ENCODE measurements at regions not wholly inside any gene's neighbourhood (a gene's known extent, or its start where the extent isn't known, plus 50 kb on each side); places are given as distances from the start of the nearest gene placed in this dataset.
A peak's percentile ranks its signal among the peaks of the same experiment; 100 is the strongest.

GRCh38 chr1:55695151-55695550 is 480.0 kb upstream of the USP24 start:
- no peak for DNase-seq

GRCh38 chr1:55694310-55694801 is 479.2 kb upstream of the USP24 start:
- DNase-seq = no peak

DNA sequence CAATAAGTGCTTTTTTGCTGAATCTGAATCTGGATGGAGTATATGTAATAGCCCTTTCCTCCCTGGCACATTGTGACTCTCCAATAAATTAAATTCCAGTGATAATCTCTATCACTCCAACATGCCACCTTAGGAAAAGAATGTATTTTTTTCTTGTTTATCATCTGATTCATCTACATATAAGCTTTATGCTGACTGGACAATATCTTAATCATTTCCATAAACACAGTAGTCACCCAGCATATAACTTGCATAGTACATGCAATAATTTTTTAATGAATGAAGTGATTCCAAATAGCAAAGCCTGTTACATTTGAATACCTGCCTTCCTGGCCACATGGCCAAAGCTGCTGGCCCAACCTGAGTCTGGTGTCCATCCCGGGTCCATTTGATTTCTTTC is 477.6 kb upstream of the USP24 start:
- DNase-seq = no peak

DNA sequence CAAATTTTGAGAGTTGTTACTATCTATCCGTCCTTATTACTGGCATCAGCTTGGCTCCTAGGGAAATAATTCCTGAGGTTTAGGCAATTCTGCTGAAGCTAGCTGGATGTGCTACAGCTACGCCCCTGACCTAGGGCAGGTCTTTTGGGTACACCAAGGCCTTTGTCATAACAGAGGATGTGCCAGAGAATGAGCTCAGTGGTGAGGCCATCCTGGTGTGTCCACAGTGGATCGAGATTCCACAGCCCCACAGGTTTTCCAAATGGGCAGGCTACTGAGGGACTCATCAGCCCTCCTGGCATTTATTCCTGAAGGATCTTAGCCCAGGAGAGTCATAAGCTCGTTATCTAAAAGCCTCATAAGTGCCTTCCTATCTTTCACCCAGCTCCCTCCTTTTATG is 475.2 kb upstream of the USP24 start:
- DNase-seq = no peak

DNA sequence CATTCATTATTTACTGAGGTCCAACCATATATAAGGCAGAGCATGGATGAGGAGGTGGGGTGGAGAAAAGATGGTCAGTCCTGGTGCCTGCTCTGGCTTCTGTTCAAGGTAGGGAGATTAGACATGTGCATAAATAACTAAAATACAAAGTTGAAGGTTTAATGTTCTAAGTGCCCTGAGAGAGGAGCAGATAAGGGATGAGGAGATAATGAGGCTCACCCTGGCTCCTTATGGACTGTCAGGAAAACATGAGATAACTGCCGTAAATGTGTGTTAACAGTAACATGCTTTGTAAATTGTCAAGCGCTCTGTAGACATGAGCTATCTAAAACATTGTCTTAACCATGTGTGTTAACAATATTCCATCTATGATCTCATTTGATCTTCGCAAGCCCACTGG is 474.6 kb upstream of the USP24 start:
- no peak for DNase-seq

DNA sequence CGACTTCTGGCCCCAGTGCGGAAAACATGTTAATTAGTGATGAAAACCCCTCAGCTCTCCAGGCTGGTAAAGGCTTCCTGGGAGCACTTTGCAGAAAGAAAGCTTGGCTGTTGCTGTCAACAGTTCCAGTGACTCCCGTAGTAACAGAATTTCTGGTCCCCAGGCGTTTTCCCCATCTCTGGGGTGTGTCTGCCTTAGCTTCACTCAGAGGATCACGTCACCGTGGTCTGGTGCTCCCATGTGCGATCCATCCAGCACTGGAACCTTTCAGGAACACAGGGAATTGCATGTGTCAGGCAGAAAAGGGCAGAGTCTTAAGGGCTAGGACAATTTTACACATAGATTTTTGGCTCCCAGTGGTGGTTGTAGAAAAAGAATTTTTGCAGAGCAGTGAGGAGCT is 470.4 kb upstream of the USP24 start:
- no peak for DNase-seq

DNA sequence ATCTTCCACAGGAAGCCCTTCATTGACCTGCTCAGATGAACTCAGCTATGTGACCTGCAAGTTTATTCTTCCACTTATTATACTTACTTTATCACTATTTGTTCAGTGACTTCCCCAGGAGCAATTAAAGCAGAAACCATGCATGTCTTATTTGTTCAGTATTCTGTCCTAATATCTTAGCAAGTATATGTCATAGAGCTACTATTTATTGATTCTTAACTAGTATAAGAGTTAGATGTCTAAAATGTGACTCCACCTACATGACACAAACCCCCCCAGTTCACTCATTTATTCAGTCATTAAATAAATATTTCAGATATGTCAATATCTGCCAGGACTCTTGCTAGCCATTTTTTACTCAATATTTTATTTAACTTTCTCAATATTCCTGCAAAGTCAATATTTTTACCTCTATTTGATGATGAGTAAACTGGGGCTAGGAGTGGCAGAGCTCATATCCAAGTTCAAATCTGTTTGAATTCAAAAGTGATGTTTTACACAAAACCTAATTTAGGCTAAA is 469.0 kb upstream of the USP24 start:
- DNase-seq = no peak

DNA sequence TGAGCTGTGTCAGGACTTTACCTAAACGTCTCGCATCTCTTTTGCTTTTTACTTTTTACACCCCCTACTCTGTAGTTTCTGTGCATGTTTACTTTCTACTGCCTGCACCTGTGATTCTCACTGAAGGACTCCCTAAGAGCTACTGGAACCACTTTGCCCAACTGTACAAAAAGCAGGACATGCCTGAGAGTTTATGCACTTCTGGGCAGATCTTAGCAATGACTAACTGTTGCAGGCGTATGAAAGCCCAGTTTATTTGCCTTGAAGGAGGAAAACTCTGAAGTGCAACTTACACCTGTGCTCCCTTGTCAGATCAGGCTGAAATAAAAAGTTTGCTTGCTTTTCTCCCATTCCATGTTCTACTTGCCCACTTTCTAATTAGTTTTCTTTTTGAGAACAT is 467.0 kb upstream of the USP24 start:
- DNase-seq = no peak

DNA sequence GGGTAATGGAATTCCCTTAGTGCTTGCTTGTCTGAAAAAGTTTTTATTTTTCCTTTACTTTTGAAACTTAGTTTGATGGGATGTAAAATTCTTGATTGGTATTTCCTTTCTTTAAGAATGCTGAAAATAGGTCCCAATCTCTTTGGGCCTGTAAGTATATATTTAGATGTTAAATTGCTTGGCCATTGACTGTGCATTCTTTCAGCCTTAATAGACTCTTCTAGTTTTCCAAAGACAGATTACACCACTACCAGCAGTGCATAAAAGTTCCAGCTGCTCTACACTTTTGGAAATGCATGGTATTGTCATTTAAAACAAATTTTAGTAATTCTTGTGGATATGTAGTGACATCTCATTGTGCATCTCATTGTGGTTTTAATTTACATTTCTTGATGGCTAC is 464.8 kb upstream of the USP24 start:
- no peak for DNase-seq

DNA sequence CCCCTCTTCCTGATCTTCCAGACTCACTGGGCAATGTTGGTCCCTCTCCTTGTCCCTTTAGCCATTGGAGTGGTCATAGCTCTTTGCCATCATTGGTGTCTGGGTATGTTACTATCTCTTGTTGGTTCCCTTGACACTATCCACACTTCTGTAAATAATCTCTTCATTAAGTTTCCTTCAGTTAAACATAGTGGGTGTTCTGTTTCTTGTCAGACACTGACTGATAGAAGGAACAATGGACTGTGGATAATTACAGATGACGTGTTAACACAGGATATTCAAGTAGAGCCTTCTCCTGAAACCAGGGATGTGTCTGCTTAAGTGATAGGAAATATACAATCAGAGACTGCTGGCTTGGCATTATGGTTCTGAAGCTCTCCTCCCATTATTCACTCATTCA is 458.3 kb upstream of the USP24 start:
- DNase-seq = no peak

DNA sequence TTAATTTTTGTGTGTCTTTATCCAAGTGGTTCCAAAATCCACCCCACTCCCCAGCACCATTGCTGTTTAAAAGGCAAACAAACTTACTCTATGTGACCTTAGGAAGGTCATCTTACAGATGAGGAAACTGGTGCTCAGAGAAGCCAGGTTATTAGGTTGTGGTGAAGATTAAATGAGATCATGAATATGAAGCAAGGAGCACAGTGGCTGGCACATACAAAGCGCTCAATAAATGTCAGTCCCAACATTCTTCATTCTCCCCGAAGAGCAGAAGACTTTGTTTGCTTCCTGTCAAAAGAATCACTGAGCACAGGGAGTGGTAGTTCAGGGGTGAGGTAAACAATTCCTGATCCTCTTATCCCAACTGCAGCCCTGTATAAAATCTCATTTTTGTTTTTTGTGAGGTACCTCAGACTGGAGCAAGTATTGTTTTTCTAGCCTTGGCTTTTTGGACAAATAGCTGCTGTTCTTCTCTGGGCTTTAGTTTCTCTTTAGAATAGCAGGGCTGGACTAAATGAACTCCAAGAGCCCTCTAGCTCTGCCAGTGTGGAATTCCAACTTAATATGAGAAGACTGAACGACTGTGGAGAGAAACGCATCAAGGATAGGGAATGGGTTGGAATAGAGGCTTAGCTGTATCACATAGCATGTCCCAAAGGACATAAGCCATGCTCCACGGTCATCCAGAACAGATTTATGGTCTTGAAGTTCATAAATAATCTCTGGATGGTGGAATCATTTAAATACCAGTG is 455.3 kb upstream of the USP24 start:
- DNase-seq = no peak

DNA sequence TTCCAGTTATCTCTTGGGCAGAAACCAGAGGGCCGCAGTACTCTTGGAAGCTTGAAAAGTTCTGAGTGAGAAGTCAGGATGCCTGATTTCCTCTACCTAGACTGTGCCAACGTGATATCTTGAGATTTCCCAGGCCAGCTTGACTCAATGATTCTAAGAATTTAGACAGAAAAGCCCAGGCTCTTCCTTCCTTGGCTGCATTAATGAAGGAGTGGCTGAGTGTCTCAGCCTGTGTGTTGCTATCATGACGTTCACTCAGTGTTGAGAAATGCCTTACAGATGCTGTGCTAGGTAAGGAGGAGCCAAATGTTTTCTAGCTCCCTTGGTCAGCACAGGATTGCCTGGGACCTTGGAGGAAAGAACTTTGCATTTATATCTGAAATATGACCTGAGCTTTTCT is 454.1 kb upstream of the USP24 start:
- DNase-seq = no peak

GRCh38 chr1:55662875-55663274 is 447.7 kb upstream of the USP24 start:
- DNase-seq = no peak

DNA sequence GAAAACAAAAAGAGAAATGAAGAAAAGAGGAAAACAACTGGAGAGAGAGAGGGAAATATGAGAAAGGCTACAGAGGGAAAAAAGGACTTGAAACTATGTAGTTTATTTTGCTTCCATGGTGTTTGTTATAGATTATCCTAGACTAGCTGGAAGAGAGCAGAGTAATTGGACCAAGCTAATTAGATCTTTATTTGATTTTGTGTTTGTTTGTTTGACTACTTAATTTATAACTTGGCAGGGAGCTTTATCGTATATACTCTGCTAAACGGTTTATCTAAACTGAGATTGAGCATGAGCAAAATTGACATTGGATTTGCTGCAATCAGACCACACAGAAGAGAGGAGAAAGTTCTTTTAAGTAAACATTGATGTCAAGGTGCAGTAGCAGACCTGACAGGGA is 443.8 kb upstream of the USP24 start:
- no peak for DNase-seq

DNA sequence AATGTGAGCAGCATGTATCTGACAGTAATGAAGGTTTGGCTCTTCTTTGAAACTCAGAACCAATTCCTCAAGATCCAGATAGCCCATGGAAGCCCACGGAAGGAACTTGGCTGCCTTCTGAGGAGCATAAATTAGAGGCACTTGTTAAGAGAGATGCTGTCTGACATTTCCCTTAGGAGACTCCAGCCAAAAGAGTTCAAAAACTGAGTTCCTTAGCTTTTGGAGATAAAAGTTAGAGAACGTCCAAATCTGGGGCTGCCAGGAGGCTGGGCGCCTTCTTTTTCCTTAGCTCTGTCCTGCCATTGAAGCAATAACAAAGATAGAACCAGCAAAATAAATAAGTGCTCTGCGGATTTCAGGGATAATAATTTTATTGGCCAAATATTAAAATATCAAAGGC is 439.6 kb upstream of the USP24 start:
- no peak for DNase-seq

- DNase-seq = no peak
These were observed 439.0 kb upstream of the USP24 start for GRCh38 chr1:55654171-55654570.

GRCh38 chr1:55650444-55650843 is 435.3 kb upstream of the USP24 start:
- DNase-seq = no peak

- DNase-seq = no peak
These were observed 431.0 kb upstream of the USP24 start for GRCh38 chr1:55646181-55646580.

DNA sequence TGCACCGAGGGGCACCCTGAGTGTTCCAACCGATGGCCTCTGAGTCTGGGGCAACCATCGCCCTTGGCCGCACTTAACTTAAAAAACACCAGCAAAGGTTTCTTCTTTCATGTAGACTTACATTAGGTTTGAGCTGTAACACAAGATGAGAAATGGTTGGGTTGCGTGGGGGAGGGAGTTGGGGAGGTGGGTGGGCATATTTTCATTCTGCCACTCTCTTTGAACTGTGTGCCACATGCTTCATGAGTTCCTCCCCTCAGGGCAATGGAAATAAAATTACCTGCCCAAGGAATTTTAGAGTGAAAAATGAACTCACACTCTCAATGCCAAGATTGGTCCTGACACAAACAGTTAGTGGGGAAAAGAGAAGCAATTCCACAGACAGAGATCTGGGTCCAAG is 430.1 kb upstream of the USP24 start:
- no peak for DNase-seq

DNA sequence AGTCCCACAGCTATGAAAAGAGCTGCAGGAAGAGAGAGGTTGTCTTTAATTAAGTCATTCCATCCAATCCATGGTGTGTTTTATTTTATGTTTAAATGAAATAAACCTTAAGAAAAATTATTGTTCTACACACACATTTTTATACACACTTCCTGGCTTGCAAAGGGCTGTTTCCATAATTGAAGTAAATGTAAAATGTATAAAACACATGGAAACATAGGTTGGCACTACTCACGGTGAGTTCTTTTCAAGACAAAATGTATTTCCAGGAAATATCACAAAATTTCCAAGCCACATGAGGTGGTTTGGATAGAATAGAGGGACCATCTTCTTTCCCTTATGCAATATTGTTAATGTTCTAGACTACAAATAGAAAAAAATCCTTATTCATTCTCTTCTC is 426.8 kb upstream of the USP24 start:
- no peak for DNase-seq

DNA sequence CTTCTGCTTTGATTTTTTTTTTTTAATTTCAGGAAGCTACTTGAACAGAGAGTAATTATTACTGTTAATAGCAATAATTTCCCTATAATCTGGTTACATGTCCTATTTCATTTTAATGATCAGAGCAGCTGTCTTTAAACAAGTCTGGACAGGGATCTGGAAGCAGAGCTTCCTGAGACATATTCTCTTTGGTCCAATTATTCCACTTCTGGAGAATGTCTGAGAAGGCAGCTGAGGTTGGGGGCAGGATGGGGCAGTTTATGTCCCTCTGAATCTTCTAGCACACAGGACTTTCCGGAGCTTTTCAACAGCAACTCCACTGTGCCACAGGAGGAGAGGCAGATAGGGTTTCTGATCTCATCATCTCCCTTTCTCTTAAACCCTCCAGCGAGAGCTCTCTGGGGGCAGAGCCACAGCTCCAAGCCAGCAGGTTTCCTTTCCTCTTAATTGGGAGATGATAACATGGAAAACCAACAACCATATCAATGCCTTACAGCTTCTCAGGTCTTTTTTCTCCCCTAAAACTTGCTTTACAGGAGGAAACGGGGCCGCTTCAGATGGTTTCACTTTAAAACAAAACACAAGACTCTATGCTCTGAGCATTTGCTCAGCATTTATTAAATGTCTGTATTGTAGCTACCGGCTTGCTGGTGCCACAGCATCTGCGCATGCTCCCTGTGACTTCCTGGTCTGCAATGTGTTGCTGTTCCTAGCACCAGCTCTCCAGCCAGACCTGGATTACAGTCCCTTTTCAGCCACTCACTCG is 425.7 kb upstream of the USP24 start:
- peak; percentile 16 to 19 for DNase-seq

- no peak for DNase-seq
These were observed 424.4 kb upstream of the USP24 start for GRCh38 chr1:55639526-55639925.

- no peak for DNase-seq
These were observed 423.9 kb upstream of the USP24 start for GRCh38 chr1:55639051-55639450.

DNA sequence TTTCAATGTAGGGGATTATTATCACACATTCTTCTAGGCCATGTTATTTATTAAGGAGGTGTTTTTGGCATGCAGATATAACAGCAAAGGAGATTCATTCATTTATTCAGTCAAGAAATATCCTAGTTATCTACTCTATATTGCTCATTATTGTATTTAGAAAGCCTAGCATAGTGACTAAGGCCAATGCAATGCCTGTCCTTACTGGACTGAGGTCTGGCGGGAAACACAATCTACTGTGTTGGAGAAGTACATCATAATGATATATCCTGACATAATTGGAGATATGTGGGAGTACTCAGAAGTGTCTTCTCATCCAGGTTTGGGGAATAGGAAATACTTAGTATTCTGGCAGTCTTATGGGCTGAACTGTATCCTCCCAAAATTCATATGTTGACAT is 421.5 kb upstream of the USP24 start:
- DNase-seq = no peak

All from stimulated activated CD4-positive, alpha-beta T cell treated with anti-CD3 and anti-CD28 coated beads, Interleukin-4, amount 100 ng/mL, for 4 hours (primary cell).